Head of caudate nucleus (tissue), 42 donors: ENCODE measurements at regions not wholly inside any gene's neighbourhood (a gene's known extent, or its start where the extent isn't known, plus 50 kb on each side); places are given as distances from the start of the nearest gene placed in this dataset.

Source experiments
- DNase-seq, 42 donors: peaks; one replicate each; pipeline versions ENCODE4 v3.0.0 to v3.0.0-alpha.2; 2020 to 2021; ENCODE audit warnings: mixed read lengths in 7 of 42
- intact Hi-C: fragments of 100-400 bp; cut with DNase I; formaldehyde crosslinking; loops from one replicate; pipeline ENCODE4 v1.15.0; 2022

DNA sequence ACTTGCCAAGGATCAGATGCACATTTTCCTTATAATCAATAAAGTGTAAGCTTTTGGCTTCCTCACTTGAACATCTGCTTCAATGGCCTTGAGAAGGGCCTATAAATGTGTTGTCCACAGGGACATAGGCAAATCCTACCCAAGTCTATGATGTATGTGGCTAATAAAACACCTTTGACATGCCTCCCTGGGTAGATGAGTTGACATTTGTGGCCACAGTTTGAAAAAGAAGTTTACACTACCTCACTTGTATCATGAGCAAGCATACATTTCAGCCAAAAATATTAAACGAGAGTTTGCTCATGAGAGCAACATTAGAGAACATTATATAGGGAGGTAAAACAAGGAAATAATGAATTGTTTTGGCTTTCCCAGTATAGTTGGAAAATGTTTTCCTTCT lies 1067.7 kb downstream of the C4orf33 start:
- intact Hi-C loops = no loop called here
- no peak for DNase-seq

DNA sequence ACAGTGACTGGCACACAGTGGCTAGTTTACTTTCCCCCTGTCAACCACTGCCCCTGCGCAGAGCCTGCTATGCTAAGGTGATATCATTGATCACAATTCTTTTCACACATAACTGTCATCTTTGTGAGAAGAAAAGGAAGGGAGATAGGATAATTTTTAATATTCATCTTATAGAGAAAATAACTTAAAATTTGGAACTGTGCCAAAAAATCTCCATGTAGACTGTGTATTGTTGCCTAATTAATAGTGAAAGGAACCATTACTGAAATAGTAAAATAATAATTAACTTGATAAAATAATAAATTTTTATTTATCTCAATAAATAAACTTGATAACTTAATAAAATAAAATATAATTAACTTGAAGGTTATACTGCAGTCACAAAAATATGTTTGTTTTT lies 1069.4 kb downstream of the C4orf33 start:
- DNase-seq = no peak
- intact Hi-C loops = no loop called here

- intact Hi-C loops = no loop called here
- no peak for DNase-seq
Observed at GRCh38 chr4:130172156-130172555, 1076.2 kb downstream of the C4orf33 start.

GRCh38 chr4:130178106-130178505 lies 1082.2 kb downstream of the C4orf33 start:
- peak in 13 of 42 donors; percentile 8 to 73 (median 32) for DNase-seq
- intact Hi-C loops = no loop called here

- intact Hi-C loops = no loop called here
- DNase-seq = no peak
Observed at GRCh38 chr4:130183096-130183495, 1087.1 kb downstream of the C4orf33 start.

DNA sequence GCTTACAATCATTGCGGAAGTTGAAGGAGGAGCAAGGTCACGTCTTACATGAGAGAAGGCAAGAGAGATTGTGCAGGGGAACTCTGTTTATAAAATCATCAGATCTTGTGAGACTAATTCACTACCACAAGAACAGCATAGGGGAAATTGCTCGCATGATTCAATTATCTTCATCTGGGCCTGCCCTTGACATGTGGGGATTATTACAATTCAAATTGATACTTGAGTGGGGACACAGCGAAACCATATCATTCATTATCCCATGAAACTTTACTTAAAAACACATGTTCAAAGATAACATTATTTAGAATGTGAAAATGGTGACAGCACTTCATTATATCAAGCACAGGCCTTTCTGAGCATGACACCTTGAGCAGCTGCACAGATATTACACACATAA lies 1087.8 kb downstream of the C4orf33 start:
- no peak for DNase-seq
- intact Hi-C loops = no loop called here

DNA sequence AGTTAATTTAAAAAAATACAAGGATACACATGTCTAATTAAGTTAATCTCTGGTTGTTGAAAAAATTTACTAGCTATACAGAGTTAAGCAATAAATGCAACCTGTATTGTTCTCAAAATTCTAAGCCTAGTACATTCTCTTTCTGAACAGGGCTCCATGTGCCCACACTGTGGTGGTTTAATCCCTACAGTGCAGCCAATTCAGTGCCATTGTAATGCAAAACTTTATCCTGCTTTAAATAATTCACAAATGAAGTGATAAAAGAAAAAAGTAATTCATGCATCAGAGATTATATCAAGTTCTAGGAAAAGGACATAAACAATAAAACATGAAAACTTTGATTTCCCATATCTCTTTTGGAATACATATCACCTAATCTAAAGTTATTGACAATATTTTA lies 1089.2 kb downstream of the C4orf33 start:
- no peak for DNase-seq
- intact Hi-C loops = no loop called here

DNA sequence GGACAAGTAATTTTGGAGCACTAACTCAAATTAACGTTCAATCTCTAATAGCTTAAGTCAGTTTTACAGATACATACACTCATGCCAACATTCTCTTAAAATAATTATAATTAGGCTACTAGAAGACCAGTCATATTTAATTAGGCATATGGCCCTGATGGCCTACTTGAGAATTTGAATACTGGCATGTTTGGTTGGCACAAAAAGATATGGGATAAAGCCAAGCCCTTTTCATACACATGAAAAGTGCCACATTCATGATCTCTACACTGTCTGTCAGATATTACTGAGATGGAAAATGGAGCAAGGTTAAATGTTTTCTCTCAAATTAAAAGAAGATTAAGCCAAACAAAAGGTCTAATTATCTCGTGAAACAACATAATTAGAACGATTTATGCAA lies 1091.0 kb downstream of the C4orf33 start:
- DNase-seq = no peak
- intact Hi-C loops = no loop called here

- DNase-seq = no peak
- intact Hi-C loops = no loop called here
Observed at GRCh38 chr4:130187587-130187986, 1091.6 kb downstream of the C4orf33 start.

GRCh38 chr4:130192787-130193186 lies 1096.8 kb downstream of the C4orf33 start:
- no peak for DNase-seq
- intact Hi-C loops = no loop called here

GRCh38 chr4:130197946-130198345 lies 1102.0 kb downstream of the C4orf33 start:
- no peak for DNase-seq
- intact Hi-C loops = no loop called here

DNA sequence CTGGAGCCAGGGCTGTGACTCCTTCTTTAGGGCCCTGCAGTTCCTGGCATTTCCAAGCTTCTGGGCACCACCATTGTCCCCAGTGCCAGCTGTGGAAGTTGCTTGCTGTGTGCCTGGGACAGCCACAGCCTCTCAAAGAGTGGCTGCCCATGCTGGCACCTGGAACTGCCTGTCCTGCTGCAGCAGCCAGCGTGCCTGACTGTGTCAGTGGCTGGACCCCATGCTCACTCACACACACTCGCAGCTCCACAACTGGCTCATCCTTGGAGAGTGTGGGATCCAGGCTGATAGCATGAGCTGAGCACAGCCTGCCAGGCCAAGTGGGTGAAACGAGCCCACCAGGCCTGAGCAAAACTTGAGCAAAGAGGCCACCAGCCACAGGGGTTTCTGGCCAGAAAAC lies 1107.6 kb downstream of the C4orf33 start:
- intact Hi-C loops = no loop called here
- DNase-seq = no peak

- intact Hi-C loops = no loop called here
- no peak for DNase-seq
Observed at GRCh38 chr4:130210864-130211263, 1114.9 kb downstream of the C4orf33 start.

- intact Hi-C loops = no loop called here
Observed at GRCh38 chr4:130214268-130214667, 1118.3 kb downstream of the C4orf33 start.

GRCh38 chr4:130233377-130234047 lies 1137.6 kb downstream of the C4orf33 start:
- DNase-seq = no peak
- intact Hi-C loops = no loop called here

More at GRCh38 chr4:130214268-130214667, 1118.3 kb downstream of the C4orf33 start:
- no peak for DNase-seq

GRCh38 chr4:130238121-130238520 lies 1142.2 kb downstream of the C4orf33 start:
- intact Hi-C loops = no loop called here
- no peak for DNase-seq

DNA sequence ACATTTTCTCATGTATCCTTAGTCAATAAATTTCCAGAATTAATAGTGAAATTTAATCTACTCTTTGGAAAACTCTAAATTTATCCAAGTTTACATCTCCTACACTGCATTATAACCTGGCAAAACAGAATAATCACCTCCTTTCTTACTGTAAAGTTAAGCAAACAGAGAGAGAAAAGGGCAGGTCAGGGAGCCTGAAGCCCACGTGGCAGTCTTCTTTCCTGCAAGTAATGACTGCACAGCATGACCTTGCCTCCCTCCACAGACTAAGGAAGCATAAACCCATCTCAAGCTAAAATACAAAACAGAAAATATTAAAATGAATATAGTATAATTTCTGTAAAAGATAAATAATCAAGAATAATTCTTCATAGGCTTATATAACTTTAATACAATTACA lies 1153.0 kb downstream of the C4orf33 start:
- intact Hi-C loops = no loop called here

DNA sequence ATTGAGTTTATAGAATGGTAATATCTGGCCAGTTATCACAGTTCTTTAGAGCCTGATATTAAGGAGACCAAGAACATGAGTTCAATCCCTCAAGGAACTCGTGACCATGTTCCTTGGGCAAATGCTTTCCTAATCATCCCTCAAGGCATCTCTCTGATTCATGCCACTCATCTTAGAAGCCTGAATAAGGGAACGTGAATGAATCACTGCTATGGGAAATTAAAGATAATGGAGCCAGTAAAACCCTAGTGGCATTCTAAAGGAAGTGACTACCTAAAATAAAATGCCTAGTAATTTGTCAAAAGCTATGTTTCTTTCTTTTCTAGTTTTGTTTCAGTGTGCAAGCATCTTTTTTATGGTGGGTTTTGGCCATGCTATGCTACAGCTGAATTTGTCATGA lies 1161.3 kb downstream of the C4orf33 start:
- intact Hi-C loops = no loop called here
- DNase-seq = no peak

More for the DNA sequence above, 1153.0 kb downstream of the C4orf33 start:
- no peak for DNase-seq

GRCh38 chr4:130266814-130267213 lies 1170.9 kb downstream of the C4orf33 start:
- DNase-seq = no peak
- intact Hi-C loops = no loop called here

DNA sequence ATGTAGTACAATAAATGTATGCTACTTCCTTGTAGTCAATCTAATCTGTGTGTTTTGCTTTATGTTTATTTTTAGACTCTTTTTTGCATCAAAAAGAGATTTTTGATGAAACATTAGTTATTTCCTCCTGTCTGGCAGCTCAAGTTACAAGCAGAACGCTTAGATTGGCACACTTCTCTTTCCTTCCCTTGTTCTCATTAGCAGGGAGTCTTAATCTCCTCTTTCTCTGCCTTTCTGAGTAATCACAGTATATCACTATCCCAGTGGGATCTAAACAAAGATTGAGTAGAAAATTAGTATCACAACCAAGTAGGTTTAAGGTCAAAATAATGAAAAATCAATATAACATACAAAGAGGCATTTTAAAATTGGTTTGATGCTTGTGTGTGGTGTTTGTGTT lies 1192.6 kb downstream of the C4orf33 start:
- intact Hi-C loops = no loop called here
- no peak for DNase-seq

- intact Hi-C loops = no loop called here
- no peak for DNase-seq
Observed at GRCh38 chr4:130293692-130294091, 1197.7 kb downstream of the C4orf33 start.

DNA sequence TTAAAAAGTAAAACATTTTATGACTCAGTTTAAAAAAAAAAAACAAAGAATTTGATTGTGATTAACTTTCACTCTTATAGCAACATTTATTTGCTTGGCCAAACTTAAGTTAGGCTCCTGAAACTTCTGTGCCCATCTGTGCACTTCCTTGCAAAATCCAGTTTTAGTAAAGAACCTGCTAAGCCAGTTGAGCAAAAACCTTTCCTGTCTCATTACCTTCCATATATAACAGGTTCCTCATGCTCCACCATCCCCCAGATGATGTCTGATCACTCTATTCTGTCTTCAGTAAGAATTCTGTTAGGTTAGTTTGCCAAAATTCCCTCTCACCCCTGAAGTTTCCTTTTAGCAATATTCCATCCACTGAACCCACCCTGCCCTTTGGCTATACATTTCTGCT lies 1200.5 kb downstream of the C4orf33 start:
- intact Hi-C loops = no loop called here

More for the DNA sequence above, 1200.5 kb downstream of the C4orf33 start:
- DNase-seq = no peak
